Caco-2 (cell line): ENCODE measurements at regions not wholly inside any gene's neighbourhood (a gene's known extent, or its start where the extent isn't known, plus 50 kb on each side); places are given as distances from the start of the nearest gene placed in this dataset.

Experiments used
- BruUV-seq: library from RNA; stranded (reverse); fragments of 400-500 nt; replicated peaks from 2 replicates; lab custom pipeline; 2021; lab: Mats Ljungman, UMichigan
- CTCF ChIA-PET: fragments of 300-600 bp; sonication (Branson Sonifier 250); formaldehyde crosslinking; loops from one replicate; lab custom pipeline; 2022; ENCODE audit warnings: antibody characterized with exemption; lab: Charles Lee
- POLR2A ChIA-PET: fragments of 300-600 bp; sonication (Branson Sonifier 250); formaldehyde crosslinking; loops from one replicate; lab custom pipeline; 2022; ENCODE audit warnings: antibody characterized with exemption; lab: Charles Lee
- DNase-seq, 2 experiments: peaks; one replicate each; pipeline versions ENCODE4 v3.0.0 to v3.0.0-alpha.2; 2020 to 2022
- H3K27me3 ChIP-seq: replicated peaks from 2 replicates; pipeline ENCODE4 v1.6.0; 2011; ENCODE audit warnings: low read length; ENCODE audit not compliant: control insufficient read depth, insufficient read depth
- H3K36me3 ChIP-seq: 2 replicates; pipeline ENCODE4 v1.5.1; 2011; ENCODE audit warnings: low read length; ENCODE audit not compliant: control insufficient read depth, insufficient read depth
- H3K4me1 ChIP-seq: fragments of 250-450 bp; sonication (Bioruptor Pico); 2 replicates; pipeline ENCODE4 v1.5.1; 2020; ENCODE audit warnings: mild to moderate bottlenecking
- H3K4me3 ChIP-seq: 2 replicates; pipeline ENCODE4 v1.5.1; 2011; ENCODE audit warnings: low read depth, mild to moderate bottlenecking, control low read depth, low read length
- H3K9me3 ChIP-seq: fragments of 250-450 bp; sonication (Bioruptor Pico); 2 replicates; pipeline ENCODE4 v1.5.1; 2020; ENCODE audit warnings: mild to moderate bottlenecking, moderate library complexity
- H3K27ac Mint-ChIP-seq: one replicate; pipeline ENCODE4 v1.8.0; 2022; ENCODE audit warnings: mixed read lengths; ENCODE audit not compliant: unreplicated experiment
- H3K27me3 Mint-ChIP-seq: one replicate; pipeline ENCODE4 v1.8.0; 2022; ENCODE audit warnings: mixed read lengths; ENCODE audit not compliant: insufficient read depth, unreplicated experiment
- H3K36me3 Mint-ChIP-seq: one replicate; pipeline ENCODE4 v1.8.0; 2022; ENCODE audit warnings: mild to moderate bottlenecking, mixed read lengths; ENCODE audit not compliant: insufficient read depth, unreplicated experiment
- H3K4me1 Mint-ChIP-seq: one replicate; pipeline ENCODE4 v1.8.0; 2022; ENCODE audit warnings: low read depth, mixed read lengths; ENCODE audit not compliant: unreplicated experiment
- H3K4me3 Mint-ChIP-seq: one replicate; pipeline ENCODE4 v1.8.0; 2022; ENCODE audit warnings: mild to moderate bottlenecking, moderate library complexity, mixed read lengths; ENCODE audit not compliant: unreplicated experiment
- H3K9me3 Mint-ChIP-seq: one replicate; pipeline ENCODE4 v1.8.0; 2022; ENCODE audit warnings: mixed read lengths; ENCODE audit not compliant: unreplicated experiment
- CTCF ChIP-seq, 2 experiments: fragments of 200-600 bp in 1 of 2; IDR thresholded peaks; 1 replicate in 1 of 2; 2 replicates in 1 of 2; pipeline versions ENCODE4 v1.5.1 to v1.8.0; 2011 to 2022; ENCODE audit warnings: antibody characterized with exemption in 1 of 2, control low read depth in 1 of 2, inconsistent platforms in 1 of 2, low read depth in 1 of 2, low read length in 1 of 2, mild to moderate bottlenecking in 1 of 2, moderate library complexity in 1 of 2; ENCODE audit not compliant: insufficient read depth in 1 of 2, severe bottlenecking in 1 of 2, unreplicated experiment in 1 of 2
- intact Hi-C: fragments of 100-400 bp; cut with micrococcal nuclease; formaldehyde crosslinking; loops from one replicate; pipeline ENCODE4 v1.10.0; 2022; ENCODE audit not compliant: unreplicated experiment

GRCh38 chr10:128622706-128623105 is 496.5 kb upstream of the MKI67 start:
- H3K36me3 Mint-ChIP-seq: no peaks in the 10 kb centered on the region
- no peak for TF ChIP-seq CTCF (IDR thresholded peaks at IDR 0.05; ENCODE audit: insufficient read depth in 1 of 2, low read depth in 1 of 2, low read length in 1 of 2, severe bottlenecking in 1 of 2, unreplicated experiment in 1 of 2)
- H3K27me3 Mint-ChIP-seq: peaks cover 3% of the 10 kb centered on the region
- H3K4me1 Mint-ChIP-seq: no peaks in the 10 kb centered on the region
- Histone ChIP-seq H3K4me1 (no peaks in the 10 kb centered on the region), H3K27me3 (no peaks in the 10 kb centered on the region), H3K36me3 (no peaks in the 10 kb centered on the region), H3K9me3 (no peaks in the 10 kb centered on the region), H3K4me3 (no peak overlapping the region)
- intact Hi-C loops: no loop called here
- H3K27ac Mint-ChIP-seq: no peak overlapping the region
- no peaks in the 10 kb centered on the region for H3K9me3 Mint-ChIP-seq
- CTCF ChIA-PET: no interaction called here
- POLR2A ChIA-PET: no interaction called here
- no TSS peak for BruUV-seq
- H3K4me3 Mint-ChIP-seq: no peak overlapping the region
- DNase-seq: no peak

GRCh38 chr10:128623776-128624175 is 497.6 kb upstream of the MKI67 start:
- H3K27ac Mint-ChIP-seq: no peak overlapping the region
- H3K27me3 Mint-ChIP-seq: peaks cover 3% of the 10 kb centered on the region
- no peaks in the 10 kb centered on the region for H3K4me1 ChIP-seq
- no peaks in the 10 kb centered on the region for H3K9me3 Mint-ChIP-seq
- H3K36me3 ChIP-seq: no peaks in the 10 kb centered on the region
- ChIA-PET POLR2A (no interaction called here), CTCF (no interaction called here)
- intact Hi-C loops: no loop called here
- H3K4me3 Mint-ChIP-seq: no peak overlapping the region
- TF ChIP-seq CTCF (IDR thresholded peaks at IDR 0.05; ENCODE audit: insufficient read depth in 1 of 2, low read depth in 1 of 2, low read length in 1 of 2, severe bottlenecking in 1 of 2, unreplicated experiment in 1 of 2): no peak
- peaks cover 4% of the 10 kb centered on the region for H3K4me1 Mint-ChIP-seq
- no peaks in the 10 kb centered on the region for H3K27me3 ChIP-seq
- DNase-seq: no peak
- no peaks in the 10 kb centered on the region for H3K9me3 ChIP-seq
- no peak overlapping the region for H3K4me3 ChIP-seq
- no TSS peak for BruUV-seq
- H3K36me3 Mint-ChIP-seq: no peaks in the 10 kb centered on the region

GRCh38 chr10:128624656-128625530 is 498.7 kb upstream of the MKI67 start:
- Mint-ChIP-seq H3K4me1 (peaks cover 11% of the 10 kb centered on the region), H3K36me3 (no peaks in the 10 kb centered on the region)
- POLR2A ChIA-PET: no interaction called here

More at GRCh38 chr10:128624656-128625530, 498.7 kb upstream of the MKI67 start:
- Mint-ChIP-seq H3K9me3 (no peaks in the 10 kb centered on the region), H3K27ac (no peak overlapping the region), H3K4me3 (no peak overlapping the region), H3K27me3 (peaks cover 6% of the 10 kb centered on the region)
- Histone ChIP-seq H3K9me3 (no peaks in the 10 kb centered on the region), H3K4me1 (no peaks in the 10 kb centered on the region), H3K36me3 (no peaks in the 10 kb centered on the region), H3K27me3 (no peaks in the 10 kb centered on the region), H3K4me3 (no peak overlapping the region)
- intact Hi-C loops: no loop called here
- BruUV-seq: no TSS peak
- CTCF ChIA-PET: no interaction called here
- no peak for DNase-seq
- no peak for TF ChIP-seq CTCF (IDR thresholded peaks at IDR 0.05; ENCODE audit: insufficient read depth in 1 of 2, low read depth in 1 of 2, low read length in 1 of 2, severe bottlenecking in 1 of 2, unreplicated experiment in 1 of 2)
